Activated CD4-positive, alpha-beta T cell treated with anti-CD3 and anti-CD28 coated beads, Interleukin-2, amount 50 U/mL, for 24 hours (primary cell): ENCODE measurements at regions not wholly inside any gene's neighbourhood (a gene's known extent, or its start where the extent isn't known, plus 50 kb on each side); places are given as distances from the start of the nearest gene placed in this dataset.

ENCODE experiments used
- DNase-seq, 2 donors: peaks; one replicate each; pipeline ENCODE4 v3.0.0-alpha.2; 2020; ENCODE audit warnings: low read depth in 1 of 2, low spot score in 1 of 2

GRCh38 chr2:120583121-120583520 lies 152.5 kb upstream of the GLI2 start:
- no peak for DNase-seq

GRCh38 chr2:120583851-120584570 lies 151.7 kb upstream of the GLI2 start:
- DNase-seq, result no peak

GRCh38 chr2:120586507-120587278 lies 149.0 kb upstream of the GLI2 start:
- no peak for DNase-seq

GRCh38 chr2:120587279-120587996 lies 148.2 kb upstream of the GLI2 start:
- no peak for DNase-seq

GRCh38 chr2:120587997-120588336 lies 147.7 kb upstream of the GLI2 start:
- DNase-seq, result no peak

- DNase-seq, result no peak
Measured at GRCh38 chr2:120589771-120590608, 145.7 kb upstream of the GLI2 start.

GRCh38 chr2:120590841-120591240 lies 144.8 kb upstream of the GLI2 start:
- no peak for DNase-seq

GRCh38 chr2:120591572-120591971 lies 144.1 kb upstream of the GLI2 start:
- no peak for DNase-seq

GRCh38 chr2:120592084-120592483 lies 143.6 kb upstream of the GLI2 start:
- no peak for DNase-seq

GRCh38 chr2:120593921-120594686 lies 141.6 kb upstream of the GLI2 start:
- DNase-seq, result no peak

- DNase-seq, result no peak
Measured at GRCh38 chr2:120594856-120595685, 140.6 kb upstream of the GLI2 start.

GRCh38 chr2:120595739-120596138 lies 139.9 kb upstream of the GLI2 start:
- no peak for DNase-seq

- DNase-seq, result no peak
Measured at GRCh38 chr2:120596191-120596811, 139.4 kb upstream of the GLI2 start.

- no peak for DNase-seq
Measured at GRCh38 chr2:120596990-120597594, 138.6 kb upstream of the GLI2 start.

- no peak for DNase-seq
Measured at GRCh38 chr2:120597595-120598193, 138.0 kb upstream of the GLI2 start.

GRCh38 chr2:120598416-120598815 lies 137.3 kb upstream of the GLI2 start:
- no peak for DNase-seq

- DNase-seq, result no peak
Measured at GRCh38 chr2:120599072-120599471, 136.6 kb upstream of the GLI2 start.

- no peak for DNase-seq
Measured at GRCh38 chr2:120599656-120600055, 136.0 kb upstream of the GLI2 start.
